DOHH2 (cell line): ENCODE measurements at regions not wholly inside any gene's neighbourhood (a gene's known extent, or its start where the extent isn't known, plus 50 kb on each side); places are given as distances from the start of the nearest gene placed in this dataset.

Source experiments
- H3F3A ChIP-seq: fragments of 200-600 bp; sonication (generic), shearing (Covaris generic); 2 replicates; pipeline ENCODE4 v1.6.0; 2016; ENCODE audit warnings: antibody characterized with exemption, mild to moderate bottlenecking; ENCODE audit not compliant: control insufficient read depth, insufficient read depth
- H3K27ac ChIP-seq: fragments of 200-600 bp; sonication (generic); 2 replicates; pipeline ENCODE4 v1.5.1; 2014; ENCODE audit warnings: low read depth, mild to moderate bottlenecking, low read length, moderate library complexity
- H3K27me3 ChIP-seq: fragments of 200-600 bp; sonication (generic); 2 replicates; pipeline ENCODE4 v1.6.1; 2014; ENCODE audit warnings: mild to moderate bottlenecking, low read length, mixed read lengths; ENCODE audit not compliant: control insufficient read depth
- H3K36me3 ChIP-seq: fragments of 200-600 bp; sonication (generic); 2 replicates; pipeline ENCODE4 v1.6.1; 2014; ENCODE audit warnings: mild to moderate bottlenecking, low read length, moderate library complexity, mixed read lengths; ENCODE audit not compliant: control insufficient read depth
- H3K4me1 ChIP-seq: fragments of 200-600 bp; sonication (generic); 2 replicates; pipeline ENCODE4 v1.6.1; 2014; ENCODE audit warnings: mild to moderate bottlenecking, low read length, mixed read lengths; ENCODE audit not compliant: control insufficient read depth
- H3K4me2 ChIP-seq: fragments of 200-600 bp; sonication (generic); 2 replicates; pipeline ENCODE4 v1.6.0; 2014; ENCODE audit warnings: mild to moderate bottlenecking, low read length, moderate library complexity
- H3K4me3 ChIP-seq: fragments of 200-600 bp; sonication (generic); 2 replicates; pipeline ENCODE4 v1.5.1; 2014; ENCODE audit warnings: mild to moderate bottlenecking, low read length, mixed read lengths
- H3K79me2 ChIP-seq: fragments of 200-600 bp; sonication (generic); 2 replicates; pipeline ENCODE4 v1.6.1; 2014; ENCODE audit warnings: mild to moderate bottlenecking, low read length, mixed read lengths; ENCODE audit not compliant: control insufficient read depth
- H3K9me2 ChIP-seq: fragments of 200-600 bp; sonication (generic); replicated peaks from 2 replicates; pipeline ENCODE4 v1.6.1; 2014; ENCODE audit warnings: mild to moderate bottlenecking, low read length, mixed read lengths; ENCODE audit not compliant: control insufficient read depth
- H3K9me3 ChIP-seq: fragments of 200-600 bp; sonication (generic); 2 replicates; pipeline ENCODE4 v1.6.1; 2014; ENCODE audit warnings: antibody characterized with exemption, low read length, mixed read lengths; ENCODE audit not compliant: control insufficient read depth, insufficient read depth
- H4K20me1 ChIP-seq: fragments of 200-600 bp; sonication (generic); 2 replicates; pipeline ENCODE4 v1.6.0; 2014; ENCODE audit warnings: low read depth, mild to moderate bottlenecking, antibody characterized with exemption, low read length, moderate library complexity; ENCODE audit not compliant: control insufficient read depth, insufficient read depth
- CTCF ChIP-seq: fragments of 200-600 bp; sonication (generic); IDR thresholded peaks from one replicate; pipeline ENCODE4 v1.5.1; 2014; ENCODE audit warnings: antibody characterized with exemption, mild to moderate bottlenecking, low read depth, low read length; ENCODE audit not compliant: poor library complexity, severe bottlenecking
- EZH2phosphoT487 ChIP-seq: fragments of 200-600 bp; sonication (generic); IDR thresholded peaks from 2 replicates; pipeline ENCODE4 v1.6.1; 2017; ENCODE audit warnings: borderline replicate concordance, mild to moderate bottlenecking, antibody characterized with exemption, low read length, moderate library complexity, mixed read lengths

GRCh38 chr6:146874278-146875018 is 275.7 kb downstream of the ADGB start:
- Histone ChIP-seq H3K4me1 (peaks cover 9% of the 10 kb centered on the region), H3K27me3 (no peaks in the 10 kb centered on the region), H3K4me3 (no peak overlapping the region), H3K27ac (no peak overlapping the region), H4K20me1 (no peaks in the 10 kb centered on the region), H3F3A (no peaks in the 10 kb centered on the region), H3K36me3 (no peaks in the 10 kb centered on the region), H3K4me2 (no peak overlapping the region), H3K9me2 (no peaks in the 10 kb centered on the region), H3K79me2 (no peaks in the 10 kb centered on the region), H3K9me3 (no peaks in the 10 kb centered on the region)
- TF ChIP-seq CTCF (no peak), EZH2phosphoT487 (no peak)

DNA sequence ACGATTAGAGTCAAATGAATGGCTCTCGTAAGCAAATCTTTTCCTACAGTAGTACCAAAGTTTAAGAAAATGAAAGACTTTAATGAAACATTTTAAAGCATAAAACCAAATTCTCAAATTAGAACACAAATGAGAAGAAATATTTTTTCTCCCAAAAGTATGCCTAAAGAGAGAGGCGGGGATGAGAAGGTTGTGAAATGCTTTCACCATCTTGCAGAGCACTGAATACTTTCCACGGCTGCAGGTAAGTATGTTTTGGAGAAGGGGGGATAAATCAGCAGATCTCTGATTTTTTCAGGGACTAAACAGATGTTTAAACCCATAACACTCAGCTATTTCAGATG is 277.1 kb downstream of the ADGB start:
- Histone ChIP-seq H3K4me1 (peaks cover 9% of the 10 kb centered on the region), H3K4me2 (no peak overlapping the region), H3K27me3 (no peaks in the 10 kb centered on the region), H3K36me3 (no peaks in the 10 kb centered on the region), H3K27ac (no peak overlapping the region), H3K9me2 (no peaks in the 10 kb centered on the region), H3K4me3 (no peak overlapping the region), H4K20me1 (no peaks in the 10 kb centered on the region), H3K79me2 (no peaks in the 10 kb centered on the region), H3K9me3 (no peaks in the 10 kb centered on the region), H3F3A (no peaks in the 10 kb centered on the region)
- TF ChIP-seq EZH2phosphoT487 (no peak), CTCF (no peak)

DNA sequence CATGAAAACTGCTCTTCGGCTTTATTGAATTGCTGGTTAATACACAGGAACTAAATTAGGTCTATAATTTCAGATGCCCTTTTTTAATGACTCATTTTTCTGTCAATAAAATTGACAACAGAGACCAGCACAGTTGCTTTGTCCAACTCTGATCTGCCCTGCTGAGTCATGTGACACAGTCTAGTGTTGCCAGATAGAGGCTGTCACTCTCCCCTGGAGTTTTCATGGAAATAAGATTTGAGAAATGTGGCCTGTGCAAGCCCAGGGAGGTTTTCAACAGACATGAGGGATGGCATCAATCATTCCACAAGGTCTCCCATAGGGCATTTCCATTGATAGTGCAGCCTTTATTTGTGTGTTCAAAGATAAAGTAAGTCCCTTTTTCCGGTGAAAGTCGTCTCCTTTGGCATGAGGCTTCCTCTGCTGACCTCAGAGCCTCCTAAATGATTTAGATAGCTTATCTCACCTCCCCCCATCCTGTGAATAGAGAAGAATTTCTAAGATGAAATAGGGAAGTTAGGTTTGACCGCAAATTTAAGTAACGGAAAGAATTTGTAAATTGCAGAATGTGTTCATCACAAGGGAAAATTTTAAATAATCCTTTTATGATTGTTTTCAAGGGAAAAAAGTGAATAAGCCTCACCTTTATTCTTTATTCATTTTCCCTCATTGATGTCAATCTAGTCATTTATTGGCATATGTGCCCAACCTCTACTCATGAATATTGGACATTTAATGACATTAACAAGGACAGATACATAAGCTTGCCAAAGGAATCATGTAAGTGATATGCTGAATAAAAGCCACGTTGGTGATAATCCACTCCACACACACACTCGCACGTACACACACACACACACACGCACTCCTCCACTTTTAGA is 277.7 kb downstream of the ADGB start:
- H3K27ac ChIP-seq = no peak overlapping the region
- no peaks in the 10 kb centered on the region for H4K20me1 ChIP-seq
- no peaks in the 10 kb centered on the region for H3F3A ChIP-seq
- no peak overlapping the region for H3K4me2 ChIP-seq
- H3K4me3 ChIP-seq = no peak overlapping the region
- H3K27me3 ChIP-seq = no peaks in the 10 kb centered on the region
- TF ChIP-seq EZH2phosphoT487 = no peak
- no peak for TF ChIP-seq CTCF
- no peaks in the 10 kb centered on the region for H3K9me2 ChIP-seq
- no peaks in the 10 kb centered on the region for H3K36me3 ChIP-seq
- H3K9me3 ChIP-seq = no peaks in the 10 kb centered on the region
- H3K79me2 ChIP-seq = no peaks in the 10 kb centered on the region
- peaks cover 9% of the 10 kb centered on the region for H3K4me1 ChIP-seq
